Prostate gland (tissue), 2 donors: ENCODE measurements at regions not wholly inside any gene's neighbourhood (a gene's known extent, or its start where the extent isn't known, plus 50 kb on each side); places are given as distances from the start of the nearest gene placed in this dataset.

Experiments used
- DNase-seq: peaks from one replicate; pipeline ENCODE4 v3.0.0-alpha.2; 2019; ENCODE audit warnings: low spot score
- H3K27ac ChIP-seq, 2 donors: fragments of 200-600 bp; sonication (generic); 2 replicates each; pipeline ENCODE4 v1.5.1; 2017 to 2019
- H3K27me3 ChIP-seq: fragments of 200-600 bp; sonication (generic); replicated peaks from 2 replicates; pipeline ENCODE4 v1.5.1; 2019; ENCODE audit not compliant: insufficient read depth
- H3K36me3 ChIP-seq, 2 donors: fragments of 200-600 bp; sonication (generic); 1 replicate in 1 of 2; 2 replicates in 1 of 2; pipeline versions ENCODE4 v1.5.1 to v1.8.1; 2017 to 2019
- H3K4me1 ChIP-seq: fragments of 200-600 bp; sonication (generic); replicated peaks from 2 replicates; pipeline ENCODE4 v1.5.1; 2019
- H3K4me3 ChIP-seq, 2 donors: fragments of 200-600 bp; sonication (generic); 2 replicates each; pipeline ENCODE4 v1.5.1; 2017 to 2019
- H3K9me3 ChIP-seq: fragments of 200-600 bp; sonication (generic); 2 replicates; pipeline ENCODE4 v1.5.1; 2017
- CTCF ChIP-seq, 4 experiments: fragments of 200-600 bp in 2 of 4; fragments of 450-650 bp in 2 of 4; sonication (generic) in 2 of 4; IDR thresholded peaks; 1 replicate in 3 of 4; 2 replicates in 1 of 4; pipeline ENCODE4 v1.5.1; 2016 to 2019; ENCODE audit warnings: antibody characterized with exemption in 4 of 4, mild to moderate bottlenecking in 2 of 4, moderate library complexity in 2 of 4
- POLR2A ChIP-seq: fragments of 450-650 bp; IDR thresholded peaks from one replicate; pipeline ENCODE4 v1.6.1; 2016; ENCODE audit warnings: antibody characterized with exemption, mild to moderate bottlenecking
- POLR2AphosphoS5 ChIP-seq: sonication (generic); formaldehyde crosslinking; IDR thresholded peaks from one replicate; pipeline ENCODE4 v1.6.1; 2017; ENCODE audit warnings: antibody characterized with exemption
- WGBS: methylation state at CpG from one replicate; pipeline ENCODE4 v1.1.5; 2018; 5-methylcytosine and 5-hydroxymethylcytosine counted together
- intact Hi-C: fragments of 100-400 bp; cut with DNase I; formaldehyde crosslinking; loops from one replicate; pipeline ENCODE4 v1.14.2; 2022

DNA sequence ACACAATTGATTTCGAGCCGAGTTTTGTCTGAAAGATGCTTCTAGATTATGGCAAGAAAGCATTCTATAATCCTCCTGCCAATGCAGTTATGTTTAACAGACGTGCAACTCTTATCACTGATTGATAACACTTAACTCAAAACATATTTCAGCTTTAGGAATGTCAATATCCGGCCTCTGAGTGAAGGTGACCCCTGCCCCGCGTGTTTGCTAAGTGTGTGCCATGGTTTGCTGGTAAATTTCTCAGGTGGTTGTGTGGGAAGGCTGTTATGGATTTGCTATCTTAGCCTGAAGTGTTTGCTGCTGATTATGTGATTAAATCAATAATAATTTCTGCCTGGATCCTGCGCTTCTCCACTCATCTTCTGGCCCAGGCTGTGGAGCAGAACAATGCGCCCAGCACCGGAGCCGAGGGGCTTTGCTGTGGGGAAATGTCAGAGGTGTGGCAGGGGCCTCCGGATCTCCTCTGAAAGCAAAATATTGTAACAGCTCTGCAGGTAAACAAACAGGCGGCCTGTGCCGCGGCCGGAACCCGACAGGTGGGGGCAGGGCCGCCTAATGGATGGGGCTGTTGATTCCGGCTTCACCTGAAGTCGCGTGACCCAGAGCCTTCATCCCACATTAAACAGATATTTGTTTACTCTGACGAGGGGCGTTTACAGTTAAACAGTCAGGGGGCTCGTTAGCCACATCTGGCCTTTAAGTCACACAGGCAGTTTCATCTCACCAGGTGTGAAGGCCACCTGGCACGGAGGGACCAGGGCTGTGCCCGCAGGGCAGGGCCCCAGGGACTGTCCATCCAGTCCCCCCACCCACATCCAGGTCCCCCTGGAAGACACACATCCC lies 210.7 kb upstream of the SALL3 start:
- Histone ChIP-seq H3K36me3 (no peaks in the 10 kb centered on the region), H3K4me1 (no peaks in the 10 kb centered on the region), H3K27ac (no peak overlapping the region), H3K9me3 (no peaks in the 10 kb centered on the region), H3K27me3 (no peaks in the 10 kb centered on the region), H3K4me3 (no peak overlapping the region)
- DNase-seq, result no peak
- TF ChIP-seq POLR2AphosphoS5, result no peak
- TF ChIP-seq CTCF (IDR thresholded peaks at IDR 0.05), result no peak
- TF ChIP-seq POLR2A, result no peak
- 57% methylated on average over 25 of the region's 25 CpGs for WGBS
- intact Hi-C loops, result no loop called here

DNA sequence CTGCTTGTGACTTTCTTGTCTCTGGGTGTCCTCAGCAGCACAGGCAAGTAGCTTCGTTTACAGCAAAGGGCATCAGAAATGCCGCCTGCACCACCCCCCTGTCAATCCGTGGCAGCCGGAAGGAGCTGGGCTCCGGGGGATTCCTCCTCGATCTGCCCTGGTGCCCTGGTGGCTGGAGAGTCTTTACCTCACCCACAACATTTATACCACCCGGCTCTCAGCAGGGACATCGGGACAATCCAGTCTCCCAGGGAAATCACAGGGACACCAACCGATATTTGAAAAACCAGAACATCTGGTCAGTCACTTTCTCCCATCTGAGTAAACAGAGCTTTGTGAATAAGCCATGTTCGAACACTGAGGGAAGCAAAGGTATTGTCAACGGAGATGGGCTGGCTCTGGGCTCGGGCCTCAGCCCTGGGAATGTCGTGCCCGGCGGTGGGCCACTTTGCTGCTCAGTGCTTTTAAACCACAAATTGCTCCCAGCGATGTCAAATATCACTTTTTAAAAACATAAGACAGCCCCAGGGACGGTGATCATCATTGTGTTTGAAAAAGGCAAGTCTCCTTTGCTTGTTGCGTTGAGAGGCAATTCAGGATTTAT lies 210.0 kb upstream of the SALL3 start:
- H3K36me3 ChIP-seq, result no peaks in the 10 kb centered on the region
- WGBS, result 67% methylated on average over 18 of the region's 18 CpGs
- H3K4me3 ChIP-seq, result no peak overlapping the region
- H3K27me3 ChIP-seq, result no peaks in the 10 kb centered on the region
- H3K27ac ChIP-seq, result no peak overlapping the region
- intact Hi-C loops, result no loop called here
- DNase-seq, result no peak
- H3K9me3 ChIP-seq, result no peaks in the 10 kb centered on the region
- H3K4me1 ChIP-seq, result no peaks in the 10 kb centered on the region
- no peak for TF ChIP-seq CTCF (IDR thresholded peaks at IDR 0.05)

GRCh38 chr18:78770139-78770822 lies 209.3 kb upstream of the SALL3 start:
- 87% methylated on average over 21 of the region's 21 CpGs for WGBS
- Histone ChIP-seq H3K27ac (no peak overlapping the region), H3K36me3 (no peaks in the 10 kb centered on the region), H3K4me1 (no peaks in the 10 kb centered on the region), H3K4me3 (no peak overlapping the region), H3K27me3 (no peaks in the 10 kb centered on the region), H3K9me3 (no peaks in the 10 kb centered on the region)
- no peak for DNase-seq
- intact Hi-C loops, result no loop called here
- TF ChIP-seq POLR2A (no peak), POLR2AphosphoS5 (no peak), CTCF (IDR thresholded peaks at IDR 0.05) (no peak)

- no peak for DNase-seq
- intact Hi-C loops, result no loop called here
- Histone ChIP-seq H3K9me3 (no peaks in the 10 kb centered on the region), H3K27me3 (no peaks in the 10 kb centered on the region), H3K27ac (no peak overlapping the region), H3K4me3 (no peak overlapping the region), H3K4me1 (no peaks in the 10 kb centered on the region), H3K36me3 (no peaks in the 10 kb centered on the region)
- no peak for TF ChIP-seq POLR2AphosphoS5
- no peak for TF ChIP-seq POLR2A
- TF ChIP-seq CTCF (IDR thresholded peaks at IDR 0.05), result no peak
- WGBS, result 87% methylated on average over 12 of the region's 12 CpGs
Observed at GRCh38 chr18:78770823-78771139, 208.8 kb upstream of the SALL3 start.
